ELF-1 (cell line): ENCODE measurements at regions not wholly inside any gene's neighbourhood (a gene's known extent, or its start where the extent isn't known, plus 50 kb on each side); places are given as distances from the start of the nearest gene placed in this dataset.
"Not testable (repeated sequence)": the region's sequence is repeated elsewhere in the genome, so short reads cannot be mapped to it uniquely, and the experiment has no call there.

ENCODE experiments used
- DNase-seq: peaks from one replicate; pipeline ENCODE4 v3.0.0-alpha.2; 2016; ENCODE audit warnings: low read depth, low spot score

GRCh38 chr7:109456116-109456515 lies 886.4 kb downstream of the DNAJB9 start:
- peak; percentile 5 for DNase-seq

- no peak for DNase-seq
These were observed 890.6 kb downstream of the DNAJB9 start for GRCh38 chr7:109460296-109460695.

- no peak for DNase-seq
These were observed 892.5 kb downstream of the DNAJB9 start for GRCh38 chr7:109462171-109462570.

GRCh38 chr7:109467729-109468128 lies 898.1 kb downstream of the DNAJB9 start:
- not testable (repeated sequence) for DNase-seq

- DNase-seq, result no peak
These were observed 903.5 kb downstream of the DNAJB9 start for GRCh38 chr7:109473172-109473571.

GRCh38 chr7:109476409-109476808 lies 906.7 kb downstream of the DNAJB9 start:
- no peak for DNase-seq

GRCh38 chr7:109479388-109479787 lies 909.7 kb downstream of the DNAJB9 start:
- DNase-seq, result no peak

- not testable (repeated sequence) for DNase-seq
These were observed 920.9 kb downstream of the DNAJB9 start for GRCh38 chr7:109490607-109491006.

GRCh38 chr7:109497053-109497452 lies 927.4 kb downstream of the DNAJB9 start:
- no peak for DNase-seq

GRCh38 chr7:109498131-109498530 lies 928.5 kb downstream of the DNAJB9 start:
- DNase-seq, result no peak

GRCh38 chr7:109503421-109503820 lies 933.7 kb downstream of the DNAJB9 start:
- DNase-seq, result no peak

GRCh38 chr7:109522585-109522984 lies 952.9 kb downstream of the DNAJB9 start:
- DNase-seq, result no peak

- no peak for DNase-seq
These were observed 958.2 kb downstream of the DNAJB9 start for GRCh38 chr7:109527833-109528232.

- peak; percentile 4 for DNase-seq
These were observed 960.0 kb downstream of the DNAJB9 start for GRCh38 chr7:109529712-109530111.

GRCh38 chr7:109532262-109532992 lies 962.8 kb downstream of the DNAJB9 start:
- no peak for DNase-seq

GRCh38 chr7:109545686-109546085 lies 976.0 kb downstream of the DNAJB9 start:
- DNase-seq, result peak; percentile 40

GRCh38 chr7:109549471-109550193 lies 980.0 kb downstream of the DNAJB9 start:
- DNase-seq, result no peak

- DNase-seq, result peak; percentile 7
These were observed 982.3 kb downstream of the DNAJB9 start for GRCh38 chr7:109552017-109552416.

- DNase-seq, result no peak
These were observed 1007.6 kb downstream of the DNAJB9 start for GRCh38 chr7:109577265-109577664.

- no peak for DNase-seq
These were observed 1010.2 kb downstream of the DNAJB9 start for GRCh38 chr7:109579901-109580300.

GRCh38 chr7:109582211-109582610 lies 1012.5 kb downstream of the DNAJB9 start:
- DNase-seq, result no peak

- not testable (repeated sequence) for DNase-seq
These were observed 1027.3 kb downstream of the DNAJB9 start for GRCh38 chr7:109596948-109597347.

- DNase-seq, result no peak
These were observed 1042.0 kb downstream of the DNAJB9 start for GRCh38 chr7:109611656-109612055.
